Parathyroid adenoma (tissue), 2 donors: ENCODE measurements at regions not wholly inside any gene's neighbourhood (a gene's known extent, or its start where the extent isn't known, plus 50 kb on each side); places are given as distances from the start of the nearest gene placed in this dataset.

Source experiments
- H2AFZ ChIP-seq: fragments of 300-600 bp; sonication (generic); one replicate; pipeline ENCODE4 v1.7.0; 2017; ENCODE audit warnings: antibody characterized with exemption, mild to moderate bottlenecking
- H3K27ac ChIP-seq: fragments of 300-600 bp; sonication (generic); one replicate; pipeline ENCODE4 v1.7.0; 2017
- H3K27me3 ChIP-seq: fragments of 300-600 bp; sonication (generic); one replicate; pipeline ENCODE4 v1.7.0; 2017; ENCODE audit warnings: low read length; ENCODE audit not compliant: control insufficient read depth, insufficient read depth
- H3K36me3 ChIP-seq: fragments of 300-600 bp; sonication (generic); one replicate; pipeline ENCODE4 v1.7.0; 2017; ENCODE audit warnings: low read length; ENCODE audit not compliant: control insufficient read depth, insufficient read depth
- H3K4me1 ChIP-seq: fragments of 300-600 bp; sonication (generic); one replicate; pipeline ENCODE4 v1.7.0; 2017; ENCODE audit warnings: control low read depth
- H3K4me2 ChIP-seq: fragments of 300-600 bp; sonication (generic); one replicate; pipeline ENCODE4 v1.7.0; 2017; ENCODE audit warnings: low read length
- H3K4me3 ChIP-seq: fragments of 300-600 bp; sonication (generic); one replicate; pipeline ENCODE4 v1.7.0; 2017; ENCODE audit warnings: low read depth, low read length
- H3K79me2 ChIP-seq: fragments of 300-600 bp; sonication (generic); one replicate; pipeline ENCODE4 v1.7.0; 2017; ENCODE audit warnings: control low read depth
- H3K9ac ChIP-seq: fragments of 300-600 bp; sonication (generic); one replicate; pipeline ENCODE4 v1.7.0; 2017; ENCODE audit warnings: mild to moderate bottlenecking
- H3K9me3 ChIP-seq: fragments of 300-600 bp; sonication (generic); one replicate; pipeline ENCODE4 v1.7.0; 2017; ENCODE audit warnings: low read length; ENCODE audit not compliant: control insufficient read depth
- TF ChIP-seq, protein P1 (sequence below): fragments of 300-600 bp; sonication (generic); IDR thresholded peaks from one replicate; pipeline ENCODE4 v1.7.0; 2017; ENCODE audit warnings: antibody characterized with exemption, mild to moderate bottlenecking
- donor health status: primary hyperparathyroidism.

- Histone ChIP-seq H3K9ac (no peak overlapping the region), H3K79me2 (peaks cover 5% of the 10 kb centered on the region), H3K4me3 (no peak overlapping the region), H3K36me3 (no peaks in the 10 kb centered on the region), H3K9me3 (no peaks in the 10 kb centered on the region), H3K27me3 (no peaks in the 10 kb centered on the region), H3K27ac (no peak overlapping the region), H2AFZ (no peak overlapping the region), H3K4me1 (no peaks in the 10 kb centered on the region), H3K4me2 (no peak overlapping the region)
- TF ChIP-seq, protein P1, sequence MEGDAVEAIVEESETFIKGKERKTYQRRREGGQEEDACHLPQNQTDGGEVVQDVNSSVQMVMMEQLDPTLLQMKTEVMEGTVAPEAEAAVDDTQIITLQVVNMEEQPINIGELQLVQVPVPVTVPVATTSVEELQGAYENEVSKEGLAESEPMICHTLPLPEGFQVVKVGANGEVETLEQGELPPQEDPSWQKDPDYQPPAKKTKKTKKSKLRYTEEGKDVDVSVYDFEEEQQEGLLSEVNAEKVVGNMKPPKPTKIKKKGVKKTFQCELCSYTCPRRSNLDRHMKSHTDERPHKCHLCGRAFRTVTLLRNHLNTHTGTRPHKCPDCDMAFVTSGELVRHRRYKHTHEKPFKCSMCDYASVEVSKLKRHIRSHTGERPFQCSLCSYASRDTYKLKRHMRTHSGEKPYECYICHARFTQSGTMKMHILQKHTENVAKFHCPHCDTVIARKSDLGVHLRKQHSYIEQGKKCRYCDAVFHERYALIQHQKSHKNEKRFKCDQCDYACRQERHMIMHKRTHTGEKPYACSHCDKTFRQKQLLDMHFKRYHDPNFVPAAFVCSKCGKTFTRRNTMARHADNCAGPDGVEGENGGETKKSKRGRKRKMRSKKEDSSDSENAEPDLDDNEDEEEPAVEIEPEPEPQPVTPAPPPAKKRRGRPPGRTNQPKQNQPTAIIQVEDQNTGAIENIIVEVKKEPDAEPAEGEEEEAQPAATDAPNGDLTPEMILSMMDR = no peak
Observed at GRCh38 chr10:114723991-114724715, 66.1 kb upstream of the ABLIM1 start.

DNA sequence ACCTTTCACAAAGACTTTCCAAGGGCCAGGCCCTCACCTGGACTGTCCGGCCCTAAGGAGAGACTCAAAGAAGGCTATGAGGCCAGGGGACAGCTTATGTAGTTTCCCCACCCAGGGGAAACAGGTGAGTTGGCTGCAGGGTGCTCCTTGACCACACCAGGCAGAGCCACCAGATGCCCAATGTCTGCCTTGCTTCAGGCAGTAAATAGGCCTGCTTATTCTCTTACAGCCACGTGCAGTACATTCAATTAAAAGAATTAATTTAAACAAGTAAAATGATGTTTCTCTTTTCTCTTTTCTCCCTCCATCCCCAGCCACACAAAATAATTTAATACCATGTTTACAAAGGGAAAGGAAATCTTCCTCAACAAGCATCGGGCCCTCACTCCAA is 66.6 kb upstream of the ABLIM1 start:
- no peak overlapping the region for H3K27ac ChIP-seq
- no peak overlapping the region for H3K9ac ChIP-seq
- TF ChIP-seq, protein P1 = no peak
- no peaks in the 10 kb centered on the region for H3K9me3 ChIP-seq
- peaks cover 6% of the 10 kb centered on the region for H3K79me2 ChIP-seq
- no peak overlapping the region for H3K4me3 ChIP-seq
- no peak overlapping the region for H2AFZ ChIP-seq
- no peak overlapping the region for H3K4me2 ChIP-seq
- no peaks in the 10 kb centered on the region for H3K27me3 ChIP-seq
- H3K36me3 ChIP-seq = no peaks in the 10 kb centered on the region
- H3K4me1 ChIP-seq = no peaks in the 10 kb centered on the region

- Histone ChIP-seq H3K9me3 (no peaks in the 10 kb centered on the region), H3K9ac (no peak overlapping the region), H3K4me2 (no peak overlapping the region), H3K27ac (no peak overlapping the region), H3K79me2 (peaks cover 6% of the 10 kb centered on the region), H3K27me3 (no peaks in the 10 kb centered on the region), H2AFZ (no peak overlapping the region), H3K4me3 (no peak overlapping the region), H3K4me1 (no peaks in the 10 kb centered on the region), H3K36me3 (no peaks in the 10 kb centered on the region)
- TF ChIP-seq, protein P1 = no peak
Observed at GRCh38 chr10:114726820-114727271, 68.8 kb upstream of the ABLIM1 start.

DNA sequence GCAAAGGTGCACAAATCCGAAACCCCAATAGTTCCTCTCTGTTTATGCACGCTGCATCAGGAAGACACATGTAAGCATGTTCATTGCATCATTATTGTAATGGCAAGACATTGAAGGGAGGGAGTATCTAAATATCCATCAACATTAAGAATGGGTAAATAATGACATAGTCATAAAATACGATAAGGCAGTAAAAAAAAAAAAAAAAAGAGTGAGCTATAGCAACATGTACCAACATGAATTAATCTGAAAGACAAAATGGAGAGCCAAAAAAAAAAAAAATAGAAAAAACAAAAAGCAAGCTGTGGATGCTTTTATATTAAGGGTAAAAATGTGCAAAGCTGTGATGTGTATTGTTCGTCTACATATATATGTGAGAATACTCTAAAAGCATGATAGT is 70.2 kb upstream of the ABLIM1 start:
- Histone ChIP-seq H3K9ac (no peak overlapping the region), H2AFZ (no peak overlapping the region), H3K27me3 (no peaks in the 10 kb centered on the region), H3K79me2 (peaks cover 6% of the 10 kb centered on the region), H3K36me3 (no peaks in the 10 kb centered on the region), H3K27ac (no peak overlapping the region), H3K4me2 (no peak overlapping the region), H3K4me1 (no peaks in the 10 kb centered on the region), H3K9me3 (no peaks in the 10 kb centered on the region), H3K4me3 (no peak overlapping the region)
- TF ChIP-seq, protein P1 = no peak

DNA sequence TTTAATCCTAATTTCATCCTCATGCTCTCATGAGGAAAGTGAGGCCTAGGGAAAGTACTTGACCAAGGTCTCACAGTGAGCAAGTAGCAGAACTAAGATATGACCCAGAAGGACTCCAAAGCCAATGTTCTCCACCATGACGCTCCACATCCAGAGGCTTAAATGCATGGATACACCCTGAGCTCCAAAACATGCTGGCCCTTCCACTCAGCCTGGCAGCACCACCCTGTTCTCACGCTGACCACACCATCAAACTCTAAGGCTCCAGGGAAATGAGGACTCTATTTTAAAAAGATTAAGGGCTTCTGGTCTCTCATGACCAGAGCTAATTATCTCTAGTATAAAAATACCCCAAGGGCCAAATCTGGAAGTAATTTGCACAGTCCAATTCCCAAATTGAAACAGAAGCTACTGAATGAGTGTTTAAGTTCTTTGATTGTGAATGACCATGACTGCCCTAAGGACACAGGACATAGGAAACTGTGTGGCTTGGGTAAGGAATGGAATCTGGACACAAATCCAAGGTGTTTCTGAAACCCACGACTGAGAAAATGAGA is 71.1 kb upstream of the ABLIM1 start:
- Histone ChIP-seq H3K4me2 (no peak overlapping the region), H3K9ac (no peak overlapping the region), H3K79me2 (peaks cover 6% of the 10 kb centered on the region), H3K36me3 (no peaks in the 10 kb centered on the region), H3K27me3 (no peaks in the 10 kb centered on the region), H3K4me3 (no peak overlapping the region), H3K4me1 (no peaks in the 10 kb centered on the region), H3K9me3 (no peaks in the 10 kb centered on the region), H2AFZ (no peak overlapping the region), H3K27ac (no peak overlapping the region)
- TF ChIP-seq, protein P1 = no peak
